HG02571 (cell line): ENCODE measurements at regions not wholly inside any gene's neighbourhood (a gene's known extent, or its start where the extent isn't known, plus 50 kb on each side); places are given as distances from the start of the nearest gene placed in this dataset.
"Not testable (repeated sequence)": the region's sequence is repeated elsewhere in the genome, so short reads cannot be mapped to it uniquely, and the experiment has no call there.

Experiments used
- ATAC-seq: cut with Tn5 transposase; IDR thresholded peaks from one replicate; pipeline ENCODE4 v1.9.1; 2021; ENCODE audit warnings: mild to moderate bottlenecking, moderate library complexity; ENCODE audit not compliant: unreplicated experiment

- ATAC-seq: no peak
These were observed 94.6 kb upstream of the GSE1 start for GRCh38 chr16:85518398-85519049.

- ATAC-seq: not testable (repeated sequence)
These were observed 94.1 kb upstream of the GSE1 start for GRCh38 chr16:85519050-85519440.

GRCh38 chr16:85519540-85520231 lies 93.4 kb upstream of the GSE1 start:
- no peak for ATAC-seq

- no peak for ATAC-seq
These were observed 92.1 kb upstream of the GSE1 start for GRCh38 chr16:85520853-85521521.

GRCh38 chr16:85521552-85522307 lies 91.4 kb upstream of the GSE1 start:
- ATAC-seq: no peak

GRCh38 chr16:85522308-85522841 lies 90.7 kb upstream of the GSE1 start:
- ATAC-seq: no peak

- no peak for ATAC-seq
These were observed 90.1 kb upstream of the GSE1 start for GRCh38 chr16:85522842-85523601.

GRCh38 chr16:85523602-85524364 lies 89.3 kb upstream of the GSE1 start:
- no peak for ATAC-seq

- no peak for ATAC-seq
These were observed 88.8 kb upstream of the GSE1 start for GRCh38 chr16:85524365-85524629.

GRCh38 chr16:85524630-85525419 lies 88.3 kb upstream of the GSE1 start:
- no peak for ATAC-seq

- ATAC-seq: no peak
These were observed 87.5 kb upstream of the GSE1 start for GRCh38 chr16:85525420-85526184.

GRCh38 chr16:85526185-85526974 lies 86.7 kb upstream of the GSE1 start:
- no peak for ATAC-seq

- no peak for ATAC-seq
These were observed 85.9 kb upstream of the GSE1 start for GRCh38 chr16:85527042-85527766.

- ATAC-seq: no peak
These were observed 85.3 kb upstream of the GSE1 start for GRCh38 chr16:85527767-85528297.

- no peak for ATAC-seq
These were observed 84.4 kb upstream of the GSE1 start for GRCh38 chr16:85528528-85529387.
